ENCODE measurements at regions not wholly inside any gene's neighbourhood (a gene's known extent, or its start where the extent isn't known, plus 50 kb on each side); places are given as distances from the start of the nearest gene placed in this dataset.

GRCh38 chr11:122599434-122599833 is 56.1 kb upstream of the UBASH3B start:
- no peak for TF ChIP-seq CTCF (IDR thresholded peaks at IDR 0.05)
- TF ChIP-seq POLR2A (IDR thresholded peaks at IDR 0.05), result no peak

Data from testis (tissue), 2 donors.